CD4-positive, alpha-beta T cell (primary cell): ENCODE measurements at regions not wholly inside any gene's neighbourhood (a gene's known extent, or its start where the extent isn't known, plus 50 kb on each side); places are given as distances from the start of the nearest gene placed in this dataset.

Experiments used
- ATAC-seq: fragments of 200-7000 bp; cut with Tn5 transposase; one replicate; pipeline ENCODE4 v1.10.0; 2022; ENCODE audit warnings: mild to moderate bottlenecking; ENCODE audit not compliant: poor library complexity
- CTCF ChIA-PET: fragments of 350-600 bp; sonication (Branson Sonifier 250); formaldehyde crosslinking; loops from one replicate; lab custom pipeline; 2021; ENCODE audit warnings: antibody characterized with exemption, inconsistent platforms; lab: Charles Lee
- POLR2A ChIA-PET: fragments of 350-600 bp; sonication (Branson Sonifier 250); formaldehyde crosslinking; loops from one replicate; lab custom pipeline; 2021; ENCODE audit warnings: antibody characterized with exemption, inconsistent platforms; lab: Charles Lee
- DNase-seq, 14 experiments: peaks; one replicate each; pipeline ENCODE4 v3.0.0-alpha.2; 2013 to 2020; ENCODE audit warnings: mixed read lengths in 2 of 14
- H3K27ac ChIP-seq, 2 donors: one replicate each; pipeline versions ENCODE4 v1.5.1 to v1.7.0; 2013; ENCODE audit warnings: low read length in 2 of 2, low read depth in 1 of 2, mild to moderate bottlenecking in 1 of 2
- H3K27me3 ChIP-seq, 2 experiments: 1 replicate in 1 of 2; 2 replicates in 1 of 2; pipeline versions ENCODE4 v1.6.1 to v1.7.0; 2013; ENCODE audit warnings: low read length in 2 of 2, control low read depth in 1 of 2, mild to moderate bottlenecking in 1 of 2, moderate library complexity in 1 of 2; ENCODE audit not compliant: insufficient read depth in 2 of 2, control insufficient read depth in 1 of 2
- H3K36me3 ChIP-seq: one replicate; pipeline ENCODE4 v1.6.1; 2013; ENCODE audit warnings: low read length, control low read depth; ENCODE audit not compliant: insufficient read depth
- H3K4me1 ChIP-seq: one replicate; pipeline ENCODE4 v1.6.1; 2013; ENCODE audit warnings: low read length, control low read depth; ENCODE audit not compliant: insufficient read depth
- H3K4me3 ChIP-seq: one replicate; pipeline ENCODE4 v1.5.1; 2013; ENCODE audit warnings: mild to moderate bottlenecking, low read length, moderate library complexity
- H3K9me3 ChIP-seq, 2 experiments: 1 replicate in 1 of 2; 2 replicates in 1 of 2; pipeline versions ENCODE4 v1.6.1 to v1.7.0; 2013; ENCODE audit warnings: low read length in 2 of 2, mild to moderate bottlenecking in 2 of 2, control low read depth in 1 of 2, moderate library complexity in 1 of 2; ENCODE audit not compliant: control insufficient read depth in 1 of 2, insufficient read depth in 1 of 2
- H3K27ac Mint-ChIP-seq: one replicate; pipeline ENCODE4 v1.8.0; 2020; ENCODE audit warnings: mixed read lengths
- H3K27me3 Mint-ChIP-seq: one replicate; pipeline ENCODE4 v1.8.0; 2021; ENCODE audit warnings: mixed read lengths
- H3K36me3 Mint-ChIP-seq: one replicate; pipeline ENCODE4 v1.8.0; 2021; ENCODE audit warnings: low read depth, mixed read lengths
- H3K4me1 Mint-ChIP-seq: one replicate; pipeline ENCODE4 v1.8.0; 2021; ENCODE audit warnings: low read depth, mixed read lengths
- H3K4me3 Mint-ChIP-seq: one replicate; pipeline ENCODE4 v1.8.0; 2020; ENCODE audit warnings: mild to moderate bottlenecking, mixed read lengths
- H3K9me3 Mint-ChIP-seq: one replicate; pipeline ENCODE4 v1.8.0; 2020; ENCODE audit warnings: mixed read lengths
- CTCF ChIP-seq: fragments of 200-600 bp; IDR thresholded peaks from one replicate; pipeline ENCODE4 v1.8.0; 2022; ENCODE audit warnings: antibody characterized with exemption, mild to moderate bottlenecking
- intact Hi-C, 2 experiments: fragments of 100-400 bp; cut with DNase I in 1 of 2; cut with micrococcal nuclease in 1 of 2; formaldehyde crosslinking; loops; one replicate each; pipeline versions ENCODE4 v1.15.1 to v1.9.0; 2023 to 2025; cut with DNase I, micrococcal nuclease

GRCh38 chr7:94277236-94277635 is 117.5 kb upstream of the COL1A2 start:
- Mint-ChIP-seq H3K9me3 (no peaks in the 10 kb centered on the region), H3K36me3 (no peaks in the 10 kb centered on the region), H3K4me1 (no peaks in the 10 kb centered on the region), H3K27ac (no peak overlapping the region), H3K27me3 (peaks cover 36% of the 10 kb centered on the region), H3K4me3 (no peak overlapping the region)
- Histone ChIP-seq H3K9me3 (no peaks in the 10 kb centered on the region), H3K27ac (no peak overlapping the region), H3K36me3 (no peaks in the 10 kb centered on the region), H3K27me3 (no peaks in the 10 kb centered on the region), H3K4me3 (no peak overlapping the region), H3K4me1 (no peaks in the 10 kb centered on the region)
- ChIA-PET CTCF (no interaction called here), POLR2A (no interaction called here)
- TF ChIP-seq CTCF: no peak
- ATAC-seq: no peak
- no peak for DNase-seq
- intact Hi-C loops: no loop called here

- ChIA-PET POLR2A (no interaction called here), CTCF (no interaction called here)
- Mint-ChIP-seq H3K27ac (no peak overlapping the region), H3K36me3 (no peaks in the 10 kb centered on the region), H3K4me1 (no peaks in the 10 kb centered on the region), H3K27me3 (peaks cover 35% of the 10 kb centered on the region), H3K9me3 (no peaks in the 10 kb centered on the region), H3K4me3 (no peak overlapping the region)
- Histone ChIP-seq H3K27ac (no peak overlapping the region), H3K4me1 (no peaks in the 10 kb centered on the region), H3K9me3 (no peaks in the 10 kb centered on the region), H3K4me3 (no peak overlapping the region), H3K36me3 (no peaks in the 10 kb centered on the region), H3K27me3 (peaks cover 0 to 7% of the 10 kb centered on the region in 2 experiments)
- ATAC-seq: no peak
- intact Hi-C loops: no loop called here
- TF ChIP-seq CTCF: no peak
- no peak for DNase-seq
Observed at GRCh38 chr7:94280851-94281250, 113.8 kb upstream of the COL1A2 start.

- no peak overlapping the region for H3K4me3 ChIP-seq
- ChIA-PET POLR2A (no interaction called here), CTCF (no interaction called here)
- DNase-seq: no peak
- H3K27me3 ChIP-seq: peaks cover 0 to 7% of the 10 kb centered on the region in 2 experiments
- no peak overlapping the region for H3K27ac ChIP-seq
- no peaks in the 10 kb centered on the region for H3K36me3 Mint-ChIP-seq
- H3K9me3 Mint-ChIP-seq: no peaks in the 10 kb centered on the region
- no peak for TF ChIP-seq CTCF
- H3K4me1 ChIP-seq: no peaks in the 10 kb centered on the region
- ATAC-seq: no peak
- no peaks in the 10 kb centered on the region for H3K4me1 Mint-ChIP-seq
- H3K27me3 Mint-ChIP-seq: peaks cover 13% of the 10 kb centered on the region
- H3K4me3 Mint-ChIP-seq: no peak overlapping the region
- no peaks in the 10 kb centered on the region for H3K9me3 ChIP-seq
- intact Hi-C loops: no loop called here
- H3K36me3 ChIP-seq: no peaks in the 10 kb centered on the region
- H3K27ac Mint-ChIP-seq: no peak overlapping the region
Observed at GRCh38 chr7:94284104-94284503, 110.6 kb upstream of the COL1A2 start.
